22Rv1 (cell line): ENCODE measurements at regions not wholly inside any gene's neighbourhood (a gene's known extent, or its start where the extent isn't known, plus 50 kb on each side); places are given as distances from the start of the nearest gene placed in this dataset.

Experiments
- H3K27ac ChIP-seq: fragments of 450-650 bp; 2 replicates; pipeline ENCODE4 v1.5.1; 2017
- ZFX ChIP-seq: fragments of 450-650 bp; IDR thresholded peaks from 2 replicates; pipeline ENCODE4 v1.6.1; 2017; ENCODE audit warnings: antibody characterized with exemption, borderline replicate concordance
- TF ChIP-seq, protein P1 (sequence below): fragments of 450-650 bp; IDR thresholded peaks from 2 replicates; pipeline ENCODE4 v1.5.1; 2017; ENCODE audit warnings: mild to moderate bottlenecking

DNA sequence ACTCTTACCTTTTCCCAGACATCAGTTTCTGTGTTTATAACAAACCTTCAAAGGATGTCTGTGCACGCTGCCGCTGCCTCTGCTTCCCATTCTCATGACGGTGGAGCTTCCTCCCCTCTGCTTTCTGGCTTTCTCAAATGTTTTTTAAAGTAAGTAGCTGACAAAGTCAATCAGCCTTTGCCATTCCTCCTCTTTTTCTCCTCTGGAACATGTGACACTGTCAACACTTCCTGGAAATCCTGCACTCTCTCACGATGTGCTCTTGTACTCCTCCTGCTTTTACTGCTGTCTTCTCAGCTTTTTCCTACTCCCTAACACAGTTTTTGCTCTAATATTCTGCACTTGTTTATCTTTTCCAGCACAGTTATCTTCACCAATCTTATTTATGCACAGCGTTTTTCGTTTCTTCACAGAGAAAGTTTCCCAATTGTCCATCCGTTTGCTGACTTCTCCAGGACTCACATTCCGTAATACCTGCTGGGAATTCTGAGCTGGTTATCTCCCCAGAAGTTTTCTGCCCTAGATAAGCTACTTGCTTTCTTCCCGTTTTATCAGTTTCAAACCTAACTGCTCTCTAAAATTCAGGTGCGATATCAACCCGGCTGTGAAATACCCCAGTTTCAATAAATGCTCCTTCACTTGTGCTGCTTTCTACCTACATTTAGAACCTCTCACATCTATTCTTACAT is 465.6 kb upstream of the AGA start:
- H3K27ac ChIP-seq, result no peak overlapping the region
- TF ChIP-seq, protein P1, sequence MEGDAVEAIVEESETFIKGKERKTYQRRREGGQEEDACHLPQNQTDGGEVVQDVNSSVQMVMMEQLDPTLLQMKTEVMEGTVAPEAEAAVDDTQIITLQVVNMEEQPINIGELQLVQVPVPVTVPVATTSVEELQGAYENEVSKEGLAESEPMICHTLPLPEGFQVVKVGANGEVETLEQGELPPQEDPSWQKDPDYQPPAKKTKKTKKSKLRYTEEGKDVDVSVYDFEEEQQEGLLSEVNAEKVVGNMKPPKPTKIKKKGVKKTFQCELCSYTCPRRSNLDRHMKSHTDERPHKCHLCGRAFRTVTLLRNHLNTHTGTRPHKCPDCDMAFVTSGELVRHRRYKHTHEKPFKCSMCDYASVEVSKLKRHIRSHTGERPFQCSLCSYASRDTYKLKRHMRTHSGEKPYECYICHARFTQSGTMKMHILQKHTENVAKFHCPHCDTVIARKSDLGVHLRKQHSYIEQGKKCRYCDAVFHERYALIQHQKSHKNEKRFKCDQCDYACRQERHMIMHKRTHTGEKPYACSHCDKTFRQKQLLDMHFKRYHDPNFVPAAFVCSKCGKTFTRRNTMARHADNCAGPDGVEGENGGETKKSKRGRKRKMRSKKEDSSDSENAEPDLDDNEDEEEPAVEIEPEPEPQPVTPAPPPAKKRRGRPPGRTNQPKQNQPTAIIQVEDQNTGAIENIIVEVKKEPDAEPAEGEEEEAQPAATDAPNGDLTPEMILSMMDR, result no peak
- TF ChIP-seq ZFX, result no peak

DNA sequence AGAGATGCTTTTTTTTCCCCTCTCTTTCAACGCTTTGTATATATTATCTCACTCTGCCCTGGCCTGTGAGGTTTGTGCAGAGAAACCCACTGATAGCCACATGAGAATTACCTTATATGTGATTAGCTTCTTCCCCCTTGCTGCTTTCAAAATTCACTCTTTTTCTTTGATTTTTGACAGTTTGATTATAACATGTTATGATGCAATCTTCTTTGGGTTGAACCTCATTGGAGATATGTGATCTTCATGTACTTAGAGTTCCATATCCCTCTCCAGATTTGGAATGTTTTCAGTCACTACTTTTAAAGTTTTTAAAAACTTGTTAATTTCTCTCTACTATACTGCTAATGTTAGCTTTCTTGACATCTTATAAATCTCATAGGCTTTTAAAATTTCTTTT is 479.5 kb upstream of the AGA start:
- H3K27ac ChIP-seq, result no peak overlapping the region
- no peak for TF ChIP-seq ZFX
- TF ChIP-seq, protein P1, result no peak

DNA sequence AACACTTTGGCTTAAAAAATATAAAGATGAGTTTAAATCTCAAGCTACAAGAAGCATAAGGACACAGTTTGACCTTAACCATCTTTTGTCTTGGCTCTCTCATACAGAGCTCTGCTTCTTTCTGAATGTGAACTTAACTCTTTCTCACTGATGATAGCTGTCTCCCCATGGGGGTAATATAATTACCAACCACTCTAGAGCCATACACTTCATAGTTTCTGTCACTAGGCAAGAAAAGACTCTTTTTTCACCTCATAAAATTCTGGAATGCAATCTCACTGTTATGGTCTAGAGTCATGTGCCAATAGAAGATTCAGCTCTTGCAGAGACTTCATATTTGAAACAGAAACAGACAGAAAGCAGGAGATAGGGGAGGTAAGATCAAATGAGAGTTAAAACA is 481.7 kb upstream of the AGA start:
- H3K27ac ChIP-seq, result no peak overlapping the region
- TF ChIP-seq ZFX, result no peak
- TF ChIP-seq, protein P1, result no peak

DNA sequence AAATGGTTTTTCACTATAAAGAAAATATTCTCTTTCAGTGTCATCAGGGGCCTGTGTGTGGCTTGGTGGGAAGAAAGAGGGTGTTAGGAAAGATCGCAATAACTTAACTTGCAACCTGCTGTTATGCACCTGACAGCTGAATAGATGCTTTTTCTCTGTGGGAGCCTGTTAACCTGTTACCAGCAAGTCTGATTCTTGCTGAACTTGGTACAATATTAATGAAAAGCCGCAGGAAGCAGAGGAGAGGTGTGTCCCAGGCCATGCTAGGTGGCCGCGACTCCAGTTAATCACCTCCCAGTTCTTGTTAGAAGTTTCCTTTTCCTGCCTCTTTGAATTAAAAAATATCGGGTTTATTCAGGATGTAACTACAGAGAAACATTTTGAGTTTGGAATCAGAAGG is 494.8 kb upstream of the AGA start:
- no peak overlapping the region for H3K27ac ChIP-seq
- TF ChIP-seq ZFX, result no peak
- TF ChIP-seq, protein P1, result no peak

DNA sequence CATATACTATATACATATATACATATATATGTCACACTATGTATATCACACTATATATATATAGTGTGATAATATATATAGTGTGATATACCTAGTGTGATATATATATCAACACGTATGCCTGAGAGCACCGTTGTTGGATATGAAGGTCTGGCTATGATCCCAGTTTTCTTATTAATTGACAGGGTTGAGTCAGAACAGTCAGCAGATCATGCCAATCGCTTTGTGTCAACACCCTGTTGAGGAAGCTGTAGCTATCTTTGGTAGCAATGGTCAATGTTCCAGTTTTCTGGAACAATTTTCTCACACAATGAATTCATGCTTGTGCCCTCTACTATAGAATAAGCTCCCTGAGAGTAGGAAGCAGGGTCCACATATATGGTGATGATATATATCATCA is 496.0 kb upstream of the AGA start:
- TF ChIP-seq, protein P1, result no peak
- TF ChIP-seq ZFX, result no peak
- no peak overlapping the region for H3K27ac ChIP-seq

DNA sequence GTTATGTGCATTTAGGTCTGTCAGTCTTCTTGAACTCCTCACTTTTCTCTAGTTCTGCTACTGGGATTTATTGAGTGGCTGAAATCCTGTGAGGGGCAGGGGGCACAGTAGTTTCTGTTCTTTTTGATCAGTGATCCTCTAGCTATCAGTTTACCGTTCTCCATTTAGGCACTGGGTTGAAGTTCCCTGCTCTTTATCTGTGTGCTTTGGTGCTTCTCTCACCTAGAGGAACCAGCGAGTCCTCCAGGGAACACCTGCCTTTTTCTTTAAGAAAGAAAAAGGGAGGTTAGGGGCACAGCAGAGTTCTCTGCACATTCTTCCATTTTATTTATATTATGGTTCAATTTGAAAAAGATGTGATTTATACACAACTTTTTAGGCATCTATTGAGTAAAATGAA is 503.0 kb upstream of the AGA start:
- no peak for TF ChIP-seq ZFX
- TF ChIP-seq, protein P1, result no peak
- H3K27ac ChIP-seq, result no peak overlapping the region

DNA sequence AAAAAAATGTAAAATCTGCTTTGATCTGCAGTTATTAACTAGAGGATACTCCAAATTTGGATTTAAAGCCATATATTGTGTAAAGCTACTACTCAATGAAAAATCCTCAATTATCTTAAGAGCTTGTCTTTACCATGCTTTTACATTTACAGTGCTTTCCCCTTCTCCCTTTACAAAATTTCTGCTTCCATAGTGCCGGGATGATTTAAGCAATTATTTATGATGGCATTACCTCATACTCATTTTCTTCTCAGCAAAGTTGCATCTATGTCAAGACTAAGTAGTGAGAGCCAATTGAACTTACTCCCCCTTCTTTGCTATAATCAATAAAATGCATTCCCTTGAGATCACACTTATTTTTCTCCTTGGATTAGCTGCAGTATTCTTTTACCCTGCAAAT is 505.4 kb upstream of the AGA start:
- H3K27ac ChIP-seq, result no peak overlapping the region
- TF ChIP-seq, protein P1, result no peak
- no peak for TF ChIP-seq ZFX
